Transverse colon (tissue), 4 donors: ENCODE measurements at regions not wholly inside any gene's neighbourhood (a gene's known extent, or its start where the extent isn't known, plus 50 kb on each side); places are given as distances from the start of the nearest gene placed in this dataset.

Experiments used
- CTCF ChIP-seq, 5 experiments: fragments of 200-600 bp in 3 of 5; fragments of 450-650 bp in 2 of 5; sonication (generic) in 3 of 5; IDR thresholded peaks; 1 replicate in 2 of 5; 2 replicates in 3 of 5; pipeline ENCODE4 v1.5.1; 2016 to 2017; ENCODE audit warnings: antibody characterized with exemption in 5 of 5, inconsistent platforms in 3 of 5, mild to moderate bottlenecking in 2 of 5, moderate library complexity in 1 of 5
- POLR2A ChIP-seq: fragments of 450-650 bp; IDR thresholded peaks from one replicate; pipeline ENCODE4 v1.6.1; 2016; ENCODE audit warnings: antibody characterized with exemption, mild to moderate bottlenecking, moderate library complexity
- POLR2AphosphoS5 ChIP-seq, 3 donors: sonication (generic); formaldehyde crosslinking; IDR thresholded peaks; one replicate each; pipeline ENCODE4 v1.6.1; 2016; ENCODE audit warnings: antibody characterized with exemption in 3 of 3

GRCh38 chr6:54710456-54710855 lies 136.1 kb upstream of the FAM83B start:
- TF ChIP-seq POLR2AphosphoS5 (IDR thresholded peaks at IDR 0.05): no peak
- no peak for TF ChIP-seq POLR2A
- no peak for TF ChIP-seq CTCF (IDR thresholded peaks at IDR 0.05)
